Fibroblast of skin of abdomen (primary cell): ENCODE measurements at regions not wholly inside any gene's neighbourhood (a gene's known extent, or its start where the extent isn't known, plus 50 kb on each side); places are given as distances from the start of the nearest gene placed in this dataset.
"Not testable (repeated sequence)": the region's sequence is repeated elsewhere in the genome, so short reads cannot be mapped to it uniquely, and the experiment has no call there.

Experiments
- DNase-seq: peaks from one replicate; pipeline ENCODE4 v3.0.0-alpha.2; 2013

GRCh38 chr6:148602136-148602535, 144.7 kb upstream of the UST start:
- DNase-seq, result no peak

DNA sequence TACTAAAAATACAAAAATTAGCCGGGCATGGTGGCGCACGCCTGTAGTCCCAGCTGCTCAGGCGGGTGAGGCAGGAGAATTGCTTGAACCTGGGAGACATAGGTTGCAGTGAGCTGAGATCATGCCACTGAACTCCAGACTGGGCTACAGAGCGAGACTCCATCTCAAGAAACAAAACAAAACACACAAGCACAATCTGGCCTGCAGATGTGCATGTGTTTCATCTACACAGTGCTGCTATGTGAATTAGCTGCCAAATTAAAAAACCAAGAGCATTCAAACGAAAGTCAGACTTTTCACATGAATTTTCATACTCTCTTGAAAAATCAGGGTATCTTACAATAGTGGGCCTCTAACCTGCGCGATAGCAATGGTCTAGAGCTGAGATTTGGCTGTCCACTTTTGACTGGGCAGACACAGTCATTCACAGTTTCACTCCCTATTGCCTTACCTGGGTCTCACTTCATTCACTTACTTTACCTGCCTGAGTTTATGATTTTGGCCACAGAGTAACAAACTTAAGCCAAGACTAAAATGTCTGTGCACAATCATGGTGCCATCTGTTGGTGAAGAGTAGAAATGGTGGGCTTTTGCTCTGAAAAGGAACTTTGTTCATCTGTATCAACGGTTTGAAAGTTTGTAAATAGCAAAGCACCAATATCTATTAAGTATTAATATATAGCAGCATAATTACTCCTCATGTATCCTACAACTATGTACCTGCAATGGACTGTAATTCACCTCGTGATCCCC, 138.5 kb upstream of the UST start:
- no peak for DNase-seq

DNA sequence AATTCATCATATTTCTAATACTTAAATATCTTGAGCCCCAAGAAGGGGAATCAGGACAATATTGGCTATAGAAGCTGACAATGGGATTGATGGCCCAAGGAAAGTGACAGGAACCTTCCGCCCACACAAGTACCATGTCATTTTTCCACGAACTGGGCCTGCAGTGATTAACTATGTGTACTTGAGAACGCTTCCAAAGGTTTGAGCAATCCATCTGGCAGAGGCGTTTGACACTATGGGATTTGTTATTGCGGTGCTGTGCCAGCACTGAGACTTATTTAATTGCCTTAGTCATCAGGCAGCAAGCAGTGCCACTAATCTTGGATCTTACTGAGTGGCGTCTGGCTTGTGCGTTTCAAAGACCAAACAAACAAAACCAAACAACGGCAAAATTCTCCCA, 135.6 kb upstream of the UST start:
- peak; percentile 50 for DNase-seq

DNA sequence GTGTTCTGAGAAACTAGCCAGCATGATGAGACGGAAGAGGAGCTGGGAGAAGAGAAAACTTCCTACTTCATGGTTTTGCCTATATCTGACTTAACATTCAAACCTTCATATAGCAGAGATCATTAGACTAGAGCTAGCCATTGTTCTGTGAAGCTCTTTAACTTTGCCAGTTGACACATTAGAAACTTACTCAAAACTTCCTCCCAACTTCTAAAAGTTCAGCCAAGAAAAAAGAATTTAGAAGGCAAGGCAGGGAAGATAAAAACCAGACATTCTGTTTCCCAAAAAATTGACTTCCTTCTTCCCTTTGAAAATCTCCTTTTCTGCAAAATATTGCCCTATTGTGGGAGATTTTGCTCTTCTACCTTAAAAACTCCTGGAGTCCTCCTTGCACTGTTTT, 134.8 kb upstream of the UST start:
- no peak for DNase-seq

DNA sequence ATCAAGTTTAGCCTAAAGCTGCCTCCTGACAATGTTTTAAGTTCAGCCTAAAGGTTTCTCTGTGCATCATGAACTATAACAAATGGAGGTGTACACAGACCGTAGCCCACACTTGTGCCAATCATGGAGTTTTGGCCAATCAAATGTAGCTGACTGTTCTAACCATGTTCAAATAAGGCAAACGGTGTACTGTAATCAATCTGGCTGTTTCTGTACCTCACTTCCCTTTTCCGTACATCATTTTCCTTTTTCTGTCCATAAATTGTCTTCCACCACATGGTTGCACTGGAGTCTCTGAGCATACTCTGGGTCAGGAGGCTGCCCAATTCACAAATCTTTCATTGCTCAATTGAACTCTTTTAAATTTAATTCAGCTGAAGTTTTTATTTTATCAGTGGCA, 132.2 kb upstream of the UST start:
- DNase-seq, result no peak

DNA sequence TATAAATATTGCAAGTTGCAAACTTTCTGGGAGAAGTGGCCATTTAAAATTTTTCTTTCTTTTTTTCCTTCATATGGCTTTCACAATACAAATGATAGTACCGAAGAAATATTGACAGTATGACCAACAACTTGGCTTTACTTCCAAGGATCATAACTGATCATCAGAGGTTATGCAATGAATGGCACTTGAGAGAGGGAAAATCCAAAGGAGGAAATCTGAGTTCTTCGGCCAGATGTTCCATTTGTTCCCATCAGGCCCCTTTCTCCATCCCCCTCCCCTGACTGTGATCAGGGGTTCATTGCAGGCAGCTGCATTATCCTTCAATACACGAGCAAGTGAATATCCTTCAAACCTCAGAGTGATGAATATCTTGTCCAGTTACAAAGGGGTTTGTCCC, 130.0 kb upstream of the UST start:
- no peak for DNase-seq

GRCh38 chr6:148617530-148617929, 129.3 kb upstream of the UST start:
- peak; percentile 24 for DNase-seq

- DNase-seq, result no peak
Observed at GRCh38 chr6:148619891-148620290, 126.9 kb upstream of the UST start.

DNA sequence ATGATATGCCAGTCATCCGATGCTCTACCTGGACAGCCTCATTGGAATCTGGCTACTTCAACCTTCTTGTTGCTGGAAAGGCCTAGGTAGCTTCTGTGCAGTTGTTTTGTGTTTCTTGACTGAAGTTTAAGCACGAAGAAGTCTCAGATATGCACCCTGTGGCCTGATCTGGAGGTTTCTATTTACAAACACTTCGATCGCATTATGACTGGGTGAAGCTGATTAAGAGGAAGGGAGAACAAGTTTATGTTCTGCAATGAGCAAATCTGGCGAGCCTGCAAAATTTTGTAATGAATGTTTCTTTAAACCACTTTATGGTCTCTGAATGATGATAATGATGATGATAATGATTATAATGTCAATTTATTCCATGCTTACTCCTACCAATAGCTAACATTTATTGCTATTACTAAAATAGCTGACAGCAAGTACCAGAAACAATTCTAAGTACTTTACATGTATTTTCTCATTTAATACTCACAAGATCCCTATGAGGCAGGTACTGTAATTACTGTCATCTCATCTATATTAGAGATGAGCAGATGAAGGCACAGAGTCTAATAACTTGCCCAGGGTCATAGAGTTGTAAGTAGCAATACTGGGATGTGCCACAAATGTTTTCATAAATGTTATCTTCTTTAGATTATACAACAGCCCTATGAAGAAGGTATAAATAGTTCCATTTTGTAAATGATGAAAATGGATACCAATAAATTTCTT, 126.1 kb upstream of the UST start:
- no peak for DNase-seq

DNA sequence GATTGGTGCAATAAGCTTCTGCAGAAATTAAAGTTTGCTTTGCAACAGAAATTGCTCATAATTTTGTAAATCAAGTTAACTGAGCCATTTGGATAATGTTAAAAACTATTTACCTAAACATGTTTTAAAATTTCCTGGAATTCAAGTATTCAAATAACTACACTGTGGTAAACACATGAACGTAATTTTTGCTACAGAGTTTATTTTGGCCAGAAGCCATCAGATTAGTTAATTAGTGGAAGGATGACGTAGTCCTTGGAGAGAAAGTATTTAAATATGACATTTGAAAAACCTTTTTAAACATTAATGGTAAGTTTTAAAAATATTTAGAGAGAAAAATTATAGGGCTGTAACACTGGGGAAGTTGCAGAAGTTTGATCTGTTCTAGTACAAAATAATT, 121.2 kb upstream of the UST start:
- DNase-seq, result no peak

DNA sequence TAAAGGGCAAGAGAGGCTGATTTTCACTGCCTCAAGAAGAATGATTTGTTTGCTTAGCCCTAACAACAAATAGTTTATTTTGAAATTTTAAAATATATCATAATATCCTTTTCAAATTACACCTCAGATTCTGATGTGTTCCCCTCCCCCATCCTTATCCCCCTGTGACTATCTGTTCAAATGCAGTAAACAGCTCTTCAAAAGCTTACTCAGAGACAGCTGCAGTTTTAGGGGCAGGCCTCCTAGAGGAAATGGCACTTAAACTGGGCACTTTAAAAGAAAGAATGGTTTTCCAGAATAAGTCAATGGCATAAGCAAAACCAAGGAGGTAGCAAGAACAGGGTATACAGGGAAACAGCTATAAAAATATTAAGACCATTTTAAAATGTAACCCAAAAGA, 118.6 kb upstream of the UST start:
- no peak for DNase-seq

DNA sequence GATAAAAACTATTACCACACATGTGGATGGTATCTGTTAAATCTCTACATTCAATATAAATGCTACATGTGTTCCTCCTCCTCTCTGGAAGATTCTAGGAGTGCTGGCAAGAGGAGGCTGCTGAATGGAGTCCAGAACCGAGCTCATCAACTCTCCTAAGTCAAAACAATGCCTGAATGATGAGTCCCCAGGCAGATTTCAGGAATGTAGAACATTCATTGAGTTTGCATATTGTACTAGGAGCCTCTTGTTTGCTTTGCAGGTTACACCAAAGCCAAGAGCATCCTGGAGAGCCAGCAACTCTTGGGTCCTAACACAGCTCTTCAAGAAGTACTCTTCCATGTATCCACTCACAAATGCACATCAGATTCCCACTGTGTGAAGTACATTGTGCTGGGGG, 117.6 kb upstream of the UST start:
- DNase-seq, result peak; percentile 50

DNA sequence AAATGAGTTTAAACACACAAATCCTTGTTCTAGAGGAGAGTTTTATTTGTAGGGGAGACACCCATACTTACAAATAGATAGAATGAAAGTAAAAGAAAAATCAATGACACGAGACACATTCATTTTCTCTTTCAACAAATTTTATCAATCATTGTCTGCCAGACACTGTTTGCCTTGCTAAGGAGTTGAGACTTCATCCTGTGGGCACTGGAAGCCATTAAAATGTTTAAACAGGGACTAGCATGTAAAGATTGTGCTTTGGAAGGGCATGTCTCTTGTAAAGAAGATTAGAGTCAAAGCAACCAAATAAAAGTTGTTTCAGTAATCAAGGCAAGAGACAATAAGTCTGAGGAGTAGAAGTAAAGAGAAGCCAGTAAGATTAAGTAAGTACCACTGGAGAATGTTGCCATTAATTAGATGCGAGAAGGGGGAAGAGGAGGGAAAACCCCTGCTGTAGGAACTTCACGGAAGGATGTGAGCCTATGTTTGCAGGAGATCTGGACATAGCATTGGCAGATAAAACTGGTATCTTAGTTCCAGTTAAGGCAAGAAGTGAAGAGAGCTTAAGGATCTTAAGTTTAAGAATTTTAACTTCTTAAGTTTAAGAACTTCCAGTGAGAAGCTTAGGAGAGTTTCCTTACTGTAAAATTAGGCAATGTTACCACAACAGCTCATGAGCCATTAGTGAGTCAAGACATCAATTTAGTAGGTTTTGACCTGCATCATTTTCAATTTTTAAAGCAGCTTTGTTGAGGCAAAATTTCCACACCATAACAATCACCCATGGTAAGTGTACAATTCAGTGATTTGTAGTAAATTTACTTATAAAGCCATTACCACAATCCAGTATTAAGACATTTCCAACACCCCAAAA, 117.0 kb upstream of the UST start:
- DNase-seq, result no peak

- no peak for DNase-seq
Observed at GRCh38 chr6:148635070-148635743, 111.6 kb upstream of the UST start.

DNA sequence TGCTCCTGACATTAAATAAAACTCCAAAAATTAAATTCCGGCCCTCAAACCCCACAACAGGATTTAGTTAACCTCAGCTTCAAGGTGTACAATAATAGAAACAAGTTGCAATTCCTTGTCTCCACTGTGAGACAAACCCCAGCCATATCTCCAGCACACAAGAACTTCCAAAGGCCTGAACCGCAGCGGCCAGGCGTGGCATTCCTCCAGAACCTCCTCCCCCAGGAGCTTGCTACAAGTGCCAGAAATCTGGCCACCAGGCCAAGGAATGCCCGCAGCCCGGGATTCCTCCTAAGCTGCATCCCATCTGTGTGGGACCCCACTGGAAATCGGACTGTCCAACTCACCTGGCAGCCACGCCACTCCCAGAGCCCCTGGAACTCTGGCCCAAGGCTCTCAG, 105.0 kb upstream of the UST start:
- DNase-seq, result not testable (repeated sequence)

GRCh38 chr6:148643208-148643607, 103.6 kb upstream of the UST start:
- DNase-seq, result not testable (repeated sequence)

- not testable (repeated sequence) for DNase-seq
Observed at GRCh38 chr6:148645049-148645448, 101.8 kb upstream of the UST start.

DNA sequence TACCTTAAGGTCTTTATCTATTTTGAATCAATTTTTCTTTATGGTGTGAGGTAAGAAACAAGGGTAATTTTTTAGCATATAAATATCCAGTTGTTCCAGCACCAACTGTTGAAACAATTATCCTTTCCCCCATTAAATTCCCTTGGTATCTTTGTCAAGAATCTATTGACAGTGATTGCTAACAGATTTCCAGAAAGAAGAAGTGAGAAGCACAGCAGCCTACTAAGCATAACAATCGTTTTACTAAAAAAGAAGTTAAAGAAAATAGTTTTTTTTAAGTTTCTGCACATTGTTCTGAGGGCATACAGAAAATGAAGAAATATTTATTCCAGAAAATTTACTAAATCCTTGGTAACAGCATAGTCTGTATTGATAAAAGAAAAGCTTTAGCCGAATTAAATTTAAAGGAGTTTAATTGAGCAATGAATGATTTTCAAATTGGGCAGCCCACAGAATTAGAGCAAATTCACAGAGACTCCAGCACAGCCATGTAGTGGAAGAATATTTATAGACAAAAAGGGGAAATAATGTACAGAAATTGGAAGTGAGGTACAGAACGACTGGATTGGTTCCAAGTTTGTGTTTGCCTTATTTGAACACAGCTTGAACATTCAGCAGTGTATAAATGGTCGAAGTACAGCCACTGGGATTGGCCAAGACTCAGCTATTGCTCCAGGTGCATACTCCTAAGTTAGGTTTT, 97.9 kb upstream of the UST start:
- DNase-seq, result no peak

DNA sequence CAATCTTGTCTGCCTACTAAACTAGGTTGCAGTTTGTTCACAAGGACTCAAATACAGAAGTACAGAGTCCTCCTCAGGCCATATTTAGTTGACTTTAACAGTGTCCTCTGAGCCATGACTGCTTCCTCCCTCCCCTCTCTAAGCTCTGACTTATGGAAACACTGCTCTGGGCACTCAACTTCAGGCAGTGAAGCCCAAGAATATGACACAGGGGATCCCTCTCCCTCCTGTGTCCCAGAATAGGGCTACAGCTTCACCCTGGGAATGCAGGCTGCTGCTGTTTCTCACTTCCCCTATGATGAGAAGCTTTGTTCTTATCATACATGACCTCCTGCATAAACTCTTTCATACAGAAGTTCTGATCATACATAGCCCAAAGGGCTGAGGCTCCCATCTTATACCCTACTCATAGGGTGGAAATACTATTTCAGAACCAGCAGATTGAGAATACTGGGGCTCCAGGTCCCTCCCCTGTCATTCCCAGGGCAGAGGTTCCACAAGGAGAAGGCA, 97.3 kb upstream of the UST start:
- DNase-seq, result no peak

DNA sequence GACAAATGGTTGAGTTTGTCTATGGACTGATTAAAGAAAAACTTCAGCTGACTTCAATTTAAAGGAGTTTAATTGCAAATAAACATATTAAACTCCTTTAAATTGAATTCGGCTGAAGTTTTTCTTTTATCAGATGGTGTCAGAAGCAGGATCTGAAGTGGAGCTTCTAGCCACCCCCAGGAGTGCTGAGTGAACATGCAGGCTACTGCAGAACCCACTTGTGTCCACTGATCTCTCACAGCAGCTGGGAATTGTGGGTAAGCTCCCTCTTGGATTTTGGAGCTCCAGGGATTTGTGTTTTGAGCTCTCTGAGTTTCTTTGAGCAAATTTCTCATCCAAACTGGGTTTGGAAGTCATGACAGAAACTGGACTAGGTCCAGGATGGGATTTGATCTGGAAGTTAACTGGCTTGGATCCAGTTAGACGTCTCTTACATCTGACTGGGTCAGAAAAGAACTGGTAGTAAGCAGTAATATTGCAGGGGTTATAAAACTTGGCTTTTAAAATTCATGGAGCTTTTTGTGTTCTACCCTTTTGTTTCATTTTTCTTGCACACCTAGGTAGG, 95.8 kb upstream of the UST start:
- no peak for DNase-seq

- no peak for DNase-seq
Observed at GRCh38 chr6:148652205-148652604, 94.6 kb upstream of the UST start.
